ENCODE measurements at regions not wholly inside any gene's neighbourhood (a gene's known extent, or its start where the extent isn't known, plus 50 kb on each side); places are given as distances from the start of the nearest gene placed in this dataset.

GRCh38 chr5:174312641-174313040 is 267.1 kb downstream of the NSG2 start:
- DNase-seq: no peak

GRCh38 chr5:174313615-174314014 is 268.1 kb downstream of the NSG2 start:
- no peak for DNase-seq

- no peak for DNase-seq
Measured at GRCh38 chr5:174314261-174314660, 268.8 kb downstream of the NSG2 start.

GRCh38 chr5:174315471-174315870 is 270.0 kb downstream of the NSG2 start:
- no peak for DNase-seq

- no peak for DNase-seq
Measured at GRCh38 chr5:174315871-174316270, 270.4 kb downstream of the NSG2 start.

- no peak for DNase-seq
Measured at GRCh38 chr5:174316326-174316725, 270.8 kb downstream of the NSG2 start.

GRCh38 chr5:174317256-174317894 is 271.9 kb downstream of the NSG2 start:
- no peak for DNase-seq

- DNase-seq: no peak
Measured at GRCh38 chr5:174318578-174318977, 273.1 kb downstream of the NSG2 start.

GRCh38 chr5:174319551-174319950 is 274.0 kb downstream of the NSG2 start:
- no peak for DNase-seq

- no peak for DNase-seq
Measured at GRCh38 chr5:174320051-174320450, 274.5 kb downstream of the NSG2 start.

GRCh38 chr5:174323878-174324281 is 278.4 kb downstream of the NSG2 start:
- no peak for DNase-seq

- no peak for DNase-seq
Measured at GRCh38 chr5:174324680-174325079, 279.2 kb downstream of the NSG2 start.

- DNase-seq: no peak
Measured at GRCh38 chr5:174325431-174325830, 279.9 kb downstream of the NSG2 start.

GRCh38 chr5:174325961-174326360 is 280.5 kb downstream of the NSG2 start:
- DNase-seq: no peak

- no peak for DNase-seq
Measured at GRCh38 chr5:174326372-174326771, 280.9 kb downstream of the NSG2 start.

- DNase-seq: no peak
Measured at GRCh38 chr5:174327317-174327864, 281.9 kb downstream of the NSG2 start.

- no peak for DNase-seq
Measured at GRCh38 chr5:174327896-174328295, 282.4 kb downstream of the NSG2 start.

- DNase-seq: no peak
Measured at GRCh38 chr5:174328631-174329299, 283.3 kb downstream of the NSG2 start.

GRCh38 chr5:174329738-174330137 is 284.2 kb downstream of the NSG2 start:
- DNase-seq: no peak

GRCh38 chr5:174335682-174336364 is 290.3 kb downstream of the NSG2 start:
- DNase-seq: no peak

- no peak for DNase-seq
Measured at GRCh38 chr5:174336479-174336878, 291.0 kb downstream of the NSG2 start.

- DNase-seq: no peak
Measured at GRCh38 chr5:174337276-174338184, 292.0 kb downstream of the NSG2 start.
